WTC11 (cell line): ENCODE measurements at regions not wholly inside any gene's neighbourhood (a gene's known extent, or its start where the extent isn't known, plus 50 kb on each side); places are given as distances from the start of the nearest gene placed in this dataset.

Experiments
- ATAC-seq: fragments of 200-7000 bp; cut with Tn5 transposase; 2 replicates; pipeline ENCODE4 v1.10.0; 2021; ENCODE audit warnings: mild to moderate bottlenecking, moderate library complexity
- CTCF ChIA-PET: fragments of 300-600 bp; sonication (Branson Sonifier 250); formaldehyde crosslinking; loops from one replicate; lab custom pipeline; 2021; ENCODE audit warnings: antibody characterized with exemption; lab: Charles Lee
- POLR2A ChIA-PET: fragments of 350-600 bp; sonication (Branson Sonifier 250); formaldehyde crosslinking; loops from one replicate; lab custom pipeline; 2021; ENCODE audit warnings: antibody characterized with exemption; lab: Charles Lee
- DNase-seq: peaks from one replicate; pipeline ENCODE4 v3.0.0; 2021; ENCODE audit warnings: low spot score
- H3K27ac Mint-ChIP-seq: 2 replicates; pipeline ENCODE4 v1.8.0; 2021; ENCODE audit warnings: mixed read lengths
- H3K27me3 Mint-ChIP-seq: 2 replicates; pipeline ENCODE4 v1.8.0; 2021; ENCODE audit warnings: low read depth, mild to moderate bottlenecking, moderate library complexity, mixed read lengths
- H3K36me3 Mint-ChIP-seq: 2 replicates; pipeline ENCODE4 v1.8.0; 2021; ENCODE audit warnings: mixed read lengths
- H3K4me1 Mint-ChIP-seq: 2 replicates; pipeline ENCODE4 v1.8.0; 2022; ENCODE audit warnings: mixed read lengths
- H3K4me3 Mint-ChIP-seq: 2 replicates; pipeline ENCODE4 v1.8.0; 2021; ENCODE audit warnings: mild to moderate bottlenecking, moderate library complexity, mixed read lengths
- H3K9me3 Mint-ChIP-seq: 2 replicates; pipeline ENCODE4 v1.8.0; 2021; ENCODE audit warnings: mixed read lengths
- AFF4 ChIP-seq: sonication (generic); formaldehyde crosslinking; IDR thresholded peaks from 2 replicates; pipeline ENCODE4 v1.8.1; 2023; ENCODE audit warnings: mild to moderate bottlenecking, missing genetic modification reagents, borderline replicate concordance
- CBFB ChIP-seq: sonication (generic); formaldehyde crosslinking; IDR thresholded peaks from 2 replicates; pipeline ENCODE4 v1.8.1; 2022; ENCODE audit warnings: mild to moderate bottlenecking, low read depth, missing genetic modification reagents
- CDX4 ChIP-seq: fragments of 250-450 bp; sonication (Bioruptor Pico); IDR thresholded peaks from 2 replicates; pipeline ENCODE4 v1.9.0; 2021; ENCODE audit warnings: moderate library complexity, mild to moderate bottlenecking, inconsistent platforms, borderline replicate concordance
- ERG ChIP-seq: fragments of 250-450 bp; sonication (Bioruptor Pico); IDR thresholded peaks from 2 replicates; pipeline ENCODE4 v1.8.0; 2021; ENCODE audit warnings: mild to moderate bottlenecking
- ETV6 ChIP-seq: sonication (generic); formaldehyde crosslinking; IDR thresholded peaks from 2 replicates; pipeline ENCODE4 v1.8.1; 2022; ENCODE audit warnings: mild to moderate bottlenecking, missing genetic modification reagents
- FOXK1 ChIP-seq: sonication (generic); formaldehyde crosslinking; IDR thresholded peaks from 2 replicates; pipeline ENCODE4 v1.8.0; 2022; ENCODE audit warnings: mild to moderate bottlenecking, moderate library complexity, missing genetic modification reagents
- FOXP4 ChIP-seq: sonication (generic); formaldehyde crosslinking; IDR thresholded peaks from 2 replicates; pipeline ENCODE4 v1.8.0; 2022; ENCODE audit warnings: mild to moderate bottlenecking, missing genetic modification reagents
- HMGA2 ChIP-seq: fragments of 250-450 bp; sonication (Bioruptor Pico); IDR thresholded peaks from 2 replicates; pipeline ENCODE4 v1.4.0; 2021; ENCODE audit warnings: mild to moderate bottlenecking, moderate library complexity
- IRF1 ChIP-seq: sonication (generic); formaldehyde crosslinking; IDR thresholded peaks from 2 replicates; pipeline ENCODE4 v1.8.0; 2023; ENCODE audit warnings: missing genetic modification reagents
- MYBL2 ChIP-seq: sonication (generic); formaldehyde crosslinking; IDR thresholded peaks from 2 replicates; pipeline ENCODE4 v1.8.1; 2023; ENCODE audit warnings: mild to moderate bottlenecking, moderate library complexity, missing genetic modification reagents
- NFE2L1 ChIP-seq: sonication (generic); formaldehyde crosslinking; IDR thresholded peaks from 2 replicates; pipeline ENCODE4 v1.8.1; 2023; ENCODE audit warnings: missing genetic modification reagents
- RELA ChIP-seq: sonication (generic); formaldehyde crosslinking; IDR thresholded peaks from 2 replicates; pipeline ENCODE4 v1.8.1; 2022; ENCODE audit warnings: missing genetic modification reagents, mild to moderate bottlenecking, borderline replicate concordance
- SMAD4 ChIP-seq: sonication (generic); formaldehyde crosslinking; IDR thresholded peaks from 2 replicates; pipeline ENCODE4 v1.8.0; 2022; ENCODE audit warnings: mild to moderate bottlenecking, missing genetic modification reagents
- SP1 ChIP-seq: sonication (generic); formaldehyde crosslinking; conservative IDR thresholded peaks from 2 replicates; pipeline ENCODE4 v1.8.1; 2022; ENCODE audit warnings: missing genetic modification reagents
- TCF7 ChIP-seq: sonication (generic); formaldehyde crosslinking; IDR thresholded peaks from 2 replicates; pipeline ENCODE4 v1.8.0; 2022; ENCODE audit warnings: mild to moderate bottlenecking, low read depth, missing genetic modification reagents, moderate library complexity
- TEAD1 ChIP-seq: sonication (generic); formaldehyde crosslinking; IDR thresholded peaks from 2 replicates; pipeline ENCODE4 v1.8.0; 2022; ENCODE audit warnings: mild to moderate bottlenecking, missing genetic modification reagents
- ZMAT4 ChIP-seq: fragments of 250-450 bp; sonication (Bioruptor Pico); IDR thresholded peaks from 2 replicates; pipeline ENCODE4 v1.9.0; 2021; ENCODE audit warnings: mild to moderate bottlenecking
- ZNF281 ChIP-seq: sonication (generic); formaldehyde crosslinking; IDR thresholded peaks from 2 replicates; pipeline ENCODE4 v1.8.0; 2023; ENCODE audit warnings: mild to moderate bottlenecking, missing genetic modification reagents
- ZNF317 ChIP-seq: sonication (generic); formaldehyde crosslinking; IDR thresholded peaks from 2 replicates; pipeline ENCODE4 v1.8.1; 2023; ENCODE audit warnings: low read depth, mild to moderate bottlenecking, moderate library complexity, missing genetic modification reagents, borderline replicate concordance

GRCh38 chr1:80171631-80172030, 1165.1 kb upstream of the ADGRL4 start (continued):
- TF ChIP-seq AFF4 (CRISPR knock-in tag): no peak
- no peak for TF ChIP-seq SP1 (CRISPR knock-in tag)
- TF ChIP-seq ZNF281: no peak
- no peak for TF ChIP-seq ETV6 (CRISPR knock-in tag)
- TF ChIP-seq ZNF317: no peak
- TF ChIP-seq FOXP4: no peak
- no peak for TF ChIP-seq NFE2L1 (CRISPR knock-in tag)
- no peak for TF ChIP-seq TCF7 (CRISPR knock-in tag)
- no peak for TF ChIP-seq RELA (CRISPR knock-in tag)
- TF ChIP-seq ZMAT4: no peak
- no peak for TF ChIP-seq CBFB (CRISPR knock-in tag)
- TF ChIP-seq TEAD1 (CRISPR knock-in tag): no peak
- no peak for TF ChIP-seq FOXK1 (CRISPR knock-in tag)

GRCh38 chr1:80170811-80171485, 1164.4 kb upstream of the ADGRL4 start:
- no peaks in the 10 kb centered on the region for H3K4me1 Mint-ChIP-seq
- CTCF ChIA-PET: interaction anchor here (1.3 to 1.4 kb wide), 2 partner anchors 8 to 15 kb away, joined by 3 to 5 read pairs; no protein-coding TSS in a partner anchor
- TF ChIP-seq IRF1 (CRISPR knock-in tag): no peak
- TF ChIP-seq AFF4 (CRISPR knock-in tag): no peak
- TF ChIP-seq MYBL2 (CRISPR knock-in tag): no peak
- TF ChIP-seq SMAD4: no peak
- no peak for TF ChIP-seq ERG (CRISPR knock-in tag)
- no peak for TF ChIP-seq ETV6 (CRISPR knock-in tag)
- TF ChIP-seq HMGA2 (CRISPR knock-in tag): no peak
- TF ChIP-seq CDX4 (CRISPR knock-in tag): no peak
- POLR2A ChIA-PET: no interaction called here
- no peak overlapping the region for H3K4me3 Mint-ChIP-seq
- DNase-seq: no peak
- no peaks in the 10 kb centered on the region for H3K36me3 Mint-ChIP-seq
- no peaks in the 10 kb centered on the region for H3K27me3 Mint-ChIP-seq
- H3K27ac Mint-ChIP-seq: no peak overlapping the region
- ATAC-seq: no peak
- H3K9me3 Mint-ChIP-seq: peaks cover 4% of the 10 kb centered on the region
